Loucy (cell line): ENCODE measurements at regions not wholly inside any gene's neighbourhood (a gene's known extent, or its start where the extent isn't known, plus 50 kb on each side); places are given as distances from the start of the nearest gene placed in this dataset.

Experiments
- EZH2phosphoT487 ChIP-seq: fragments of 200-600 bp; IDR thresholded peaks from 2 replicates; pipeline ENCODE4 v1.6.1; 2018; ENCODE audit warnings: antibody characterized with exemption, mild to moderate bottlenecking, moderate library complexity, borderline replicate concordance
- TF ChIP-seq, protein P1 (sequence below): fragments of 200-600 bp; sonication (generic); conservative IDR thresholded peaks from 2 replicates; pipeline ENCODE4 v1.5.1; 2014; ENCODE audit warnings: mild to moderate bottlenecking, antibody characterized with exemption, low read length

GRCh38 chr1:187146388-187146787 is 317.6 kb downstream of the PLA2G4A start:
- TF ChIP-seq, protein P1, sequence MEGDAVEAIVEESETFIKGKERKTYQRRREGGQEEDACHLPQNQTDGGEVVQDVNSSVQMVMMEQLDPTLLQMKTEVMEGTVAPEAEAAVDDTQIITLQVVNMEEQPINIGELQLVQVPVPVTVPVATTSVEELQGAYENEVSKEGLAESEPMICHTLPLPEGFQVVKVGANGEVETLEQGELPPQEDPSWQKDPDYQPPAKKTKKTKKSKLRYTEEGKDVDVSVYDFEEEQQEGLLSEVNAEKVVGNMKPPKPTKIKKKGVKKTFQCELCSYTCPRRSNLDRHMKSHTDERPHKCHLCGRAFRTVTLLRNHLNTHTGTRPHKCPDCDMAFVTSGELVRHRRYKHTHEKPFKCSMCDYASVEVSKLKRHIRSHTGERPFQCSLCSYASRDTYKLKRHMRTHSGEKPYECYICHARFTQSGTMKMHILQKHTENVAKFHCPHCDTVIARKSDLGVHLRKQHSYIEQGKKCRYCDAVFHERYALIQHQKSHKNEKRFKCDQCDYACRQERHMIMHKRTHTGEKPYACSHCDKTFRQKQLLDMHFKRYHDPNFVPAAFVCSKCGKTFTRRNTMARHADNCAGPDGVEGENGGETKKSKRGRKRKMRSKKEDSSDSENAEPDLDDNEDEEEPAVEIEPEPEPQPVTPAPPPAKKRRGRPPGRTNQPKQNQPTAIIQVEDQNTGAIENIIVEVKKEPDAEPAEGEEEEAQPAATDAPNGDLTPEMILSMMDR: no peak
- TF ChIP-seq EZH2phosphoT487: no peak
